Choroid plexus epithelial cell (primary cell): ENCODE measurements at regions not wholly inside any gene's neighbourhood (a gene's known extent, or its start where the extent isn't known, plus 50 kb on each side); places are given as distances from the start of the nearest gene placed in this dataset.
"Not testable (repeated sequence)": the region's sequence is repeated elsewhere in the genome, so short reads cannot be mapped to it uniquely, and the experiment has no call there.

Source experiments
- DNase-seq: peaks from one replicate; pipeline ENCODE4 v3.0.0-alpha.2; 2010; ENCODE audit warnings: low read depth
- H3K4me3 ChIP-seq: 2 replicates; pipeline ENCODE4 v1.5.1; 2011; ENCODE audit warnings: low read depth, mild to moderate bottlenecking, control low read depth, low read length, moderate library complexity
- TF ChIP-seq, protein P1 (sequence below): conservative IDR thresholded peaks from 2 replicates; pipeline ENCODE4 v1.5.1; 2011; ENCODE audit warnings: low read depth, mild to moderate bottlenecking, control low read depth, inconsistent platforms, low read length, moderate library complexity

DNA sequence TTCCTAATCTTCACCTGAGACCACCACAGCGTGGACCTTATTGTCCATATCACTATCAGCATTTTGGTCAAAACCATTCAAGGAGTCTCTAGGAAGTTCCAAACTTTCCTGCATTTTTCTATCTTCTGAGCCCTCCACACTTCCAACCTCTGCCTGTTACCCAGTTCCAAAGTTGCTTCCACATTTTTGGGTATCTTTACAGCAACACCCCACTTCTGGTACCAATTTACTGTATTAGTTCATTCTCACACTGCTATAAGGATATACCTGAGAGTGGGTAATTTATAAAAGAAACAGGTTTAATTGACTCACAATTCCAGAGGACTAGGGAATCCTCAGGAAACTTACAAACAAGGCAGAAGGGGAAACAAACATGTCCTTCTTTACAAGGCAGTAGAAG, 103.3 kb upstream of the CBLB start:
- TF ChIP-seq, protein P1, sequence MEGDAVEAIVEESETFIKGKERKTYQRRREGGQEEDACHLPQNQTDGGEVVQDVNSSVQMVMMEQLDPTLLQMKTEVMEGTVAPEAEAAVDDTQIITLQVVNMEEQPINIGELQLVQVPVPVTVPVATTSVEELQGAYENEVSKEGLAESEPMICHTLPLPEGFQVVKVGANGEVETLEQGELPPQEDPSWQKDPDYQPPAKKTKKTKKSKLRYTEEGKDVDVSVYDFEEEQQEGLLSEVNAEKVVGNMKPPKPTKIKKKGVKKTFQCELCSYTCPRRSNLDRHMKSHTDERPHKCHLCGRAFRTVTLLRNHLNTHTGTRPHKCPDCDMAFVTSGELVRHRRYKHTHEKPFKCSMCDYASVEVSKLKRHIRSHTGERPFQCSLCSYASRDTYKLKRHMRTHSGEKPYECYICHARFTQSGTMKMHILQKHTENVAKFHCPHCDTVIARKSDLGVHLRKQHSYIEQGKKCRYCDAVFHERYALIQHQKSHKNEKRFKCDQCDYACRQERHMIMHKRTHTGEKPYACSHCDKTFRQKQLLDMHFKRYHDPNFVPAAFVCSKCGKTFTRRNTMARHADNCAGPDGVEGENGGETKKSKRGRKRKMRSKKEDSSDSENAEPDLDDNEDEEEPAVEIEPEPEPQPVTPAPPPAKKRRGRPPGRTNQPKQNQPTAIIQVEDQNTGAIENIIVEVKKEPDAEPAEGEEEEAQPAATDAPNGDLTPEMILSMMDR, result no peak
- no peak for DNase-seq
- H3K4me3 ChIP-seq, result no peak overlapping the region

DNA sequence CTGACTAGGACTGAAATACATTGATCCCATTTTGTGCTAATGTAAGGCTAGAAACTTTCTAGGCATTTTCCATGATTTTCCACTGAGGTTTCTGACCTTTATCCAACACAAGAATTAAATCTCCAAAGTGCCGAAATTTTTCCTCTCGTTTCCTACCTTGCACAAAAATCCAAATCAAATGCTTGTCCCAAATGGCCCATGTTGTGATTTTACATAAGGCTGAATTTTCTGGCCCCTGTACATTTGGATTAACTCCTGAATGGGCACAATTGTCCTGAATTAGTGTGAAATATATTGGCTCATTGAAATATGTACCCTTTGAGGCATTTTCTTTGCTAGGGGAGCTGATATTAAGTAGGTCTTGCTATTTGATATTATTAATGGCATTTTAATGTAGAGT, 105.6 kb upstream of the CBLB start:
- TF ChIP-seq, protein P1, result no peak
- H3K4me3 ChIP-seq, result no peak overlapping the region
- DNase-seq, result no peak

DNA sequence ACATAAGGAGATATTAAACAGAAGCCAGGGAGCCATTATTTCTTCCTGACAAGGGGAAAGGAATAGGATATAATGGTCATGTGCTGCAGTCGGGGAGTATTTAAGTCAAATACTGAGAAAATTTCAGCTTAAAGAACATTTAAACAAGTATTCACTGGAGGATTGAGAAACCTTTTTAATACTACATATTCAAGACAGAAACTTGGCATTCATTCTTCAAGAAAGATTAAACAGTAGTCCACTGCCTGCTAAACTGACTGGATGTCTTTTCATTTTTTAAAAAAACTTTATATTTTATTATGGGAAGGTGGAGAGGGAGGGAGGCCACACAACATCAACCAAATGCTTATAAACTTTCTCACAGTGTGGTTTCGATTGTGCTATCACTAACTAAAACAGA, 107.4 kb upstream of the CBLB start:
- peak; percentile 36 for DNase-seq
- TF ChIP-seq, protein P1, result no peak
- no peak overlapping the region for H3K4me3 ChIP-seq

DNA sequence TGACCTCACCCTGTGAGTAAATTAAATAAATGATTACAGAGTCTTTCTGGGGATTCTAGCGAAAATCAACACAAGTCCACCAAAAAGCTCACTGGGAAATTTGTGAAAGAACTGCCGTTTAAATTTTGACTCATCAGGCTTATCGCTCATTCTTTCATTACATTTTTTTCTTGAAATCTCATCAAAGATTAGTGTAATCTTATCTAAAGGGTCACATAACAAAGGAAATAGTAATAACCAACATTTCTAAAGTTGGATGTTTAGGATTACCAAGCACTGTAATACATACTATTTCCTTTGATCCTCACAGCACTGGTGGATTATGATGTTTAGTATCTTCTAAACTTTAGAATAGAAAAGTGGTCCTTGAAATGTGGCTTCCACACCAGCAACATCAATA, 111.1 kb upstream of the CBLB start:
- H3K4me3 ChIP-seq, result no peak overlapping the region
- no peak for DNase-seq
- TF ChIP-seq, protein P1, result no peak

DNA sequence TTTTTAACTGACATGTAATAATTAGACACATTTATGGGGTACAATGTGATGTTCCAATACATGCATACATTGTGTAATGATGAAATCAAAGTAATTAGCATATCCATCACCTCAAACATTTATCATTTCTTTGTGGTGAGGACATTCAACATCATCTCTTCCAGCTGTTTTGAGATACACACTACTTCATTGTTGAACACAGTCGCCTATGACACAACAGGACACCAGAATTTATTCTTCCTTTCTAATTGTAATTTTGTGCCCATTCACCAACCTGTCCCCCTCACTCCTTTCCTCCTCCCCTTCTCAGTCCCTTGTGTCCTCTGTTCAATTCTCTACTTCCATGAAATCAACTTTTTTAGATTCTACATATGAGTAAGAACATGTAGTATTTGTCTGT, 113.4 kb upstream of the CBLB start:
- no peak overlapping the region for H3K4me3 ChIP-seq
- TF ChIP-seq, protein P1, result no peak

DNA sequence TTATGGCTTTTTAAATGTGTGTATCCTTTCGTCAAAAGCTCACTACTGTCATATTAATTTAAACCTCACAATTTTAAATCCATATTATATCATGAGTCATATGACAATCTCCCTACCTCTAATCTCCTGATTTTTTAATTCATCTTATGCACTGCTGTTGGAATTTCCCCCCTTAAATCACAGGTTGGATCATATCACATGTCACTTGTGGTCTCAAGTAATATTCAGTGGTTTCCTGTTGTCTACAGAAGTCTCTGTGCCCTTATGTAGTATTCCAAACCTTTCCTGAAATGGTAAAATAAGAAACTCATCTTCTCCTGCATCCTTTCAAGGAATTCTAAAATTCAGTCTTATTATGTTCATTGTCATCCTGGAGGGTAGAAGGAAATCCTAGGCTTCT, 116.0 kb upstream of the CBLB start:
- DNase-seq, result no peak
- TF ChIP-seq, protein P1, result no peak
- H3K4me3 ChIP-seq, result no peak overlapping the region

More for the DNA sequence above, 113.4 kb upstream of the CBLB start:
- DNase-seq, result no peak

DNA sequence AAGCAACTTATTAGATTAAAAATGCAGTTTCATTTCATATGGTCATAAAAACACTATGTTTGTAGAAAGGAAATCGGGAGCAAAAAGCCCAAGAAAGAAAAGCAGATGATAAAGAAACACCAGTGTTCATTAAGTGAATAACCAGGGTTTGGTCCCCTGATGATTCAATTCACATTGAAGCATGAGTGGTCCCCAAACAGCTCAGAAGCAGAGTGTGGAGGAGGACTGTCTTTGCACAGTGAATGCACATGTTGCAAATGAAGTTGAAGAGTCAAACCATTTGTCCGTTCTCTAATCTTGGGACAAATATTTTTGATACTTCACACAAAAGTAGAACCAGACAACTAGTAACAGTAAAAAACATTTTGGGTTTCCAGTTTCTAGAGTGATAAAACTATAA, 117.5 kb upstream of the CBLB start:
- DNase-seq, H3K4me3 ChIP-seq: not testable (repeated sequence)

DNA sequence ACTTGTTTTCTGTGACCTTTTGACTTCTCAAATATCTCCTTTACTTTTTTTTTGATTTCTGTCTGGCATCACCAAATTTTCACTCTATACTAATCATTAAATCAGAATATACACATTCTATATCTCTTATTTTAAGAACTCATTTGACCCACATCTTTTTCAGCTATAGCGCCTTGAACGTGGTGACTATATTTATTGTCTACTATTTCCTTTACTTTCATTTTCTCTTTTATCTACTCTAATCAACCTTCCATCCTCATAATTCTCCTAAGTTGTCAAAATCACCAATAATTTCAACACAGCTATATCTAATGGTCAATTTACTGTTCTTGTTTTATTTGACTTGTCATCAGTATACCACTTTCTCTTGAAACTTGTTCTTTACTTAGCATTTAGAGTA, 119.0 kb upstream of the CBLB start:
- no peak overlapping the region for H3K4me3 ChIP-seq

More for the DNA sequence above, 119.0 kb upstream of the CBLB start:
- TF ChIP-seq, protein P1, result no peak
- DNase-seq, result no peak
